Activated T-helper 1 cell treated with anti-CD3 and anti-CD28 coated beads, Interleukin-12 subunit alpha, Interleukin-12 subunit beta, Interleukin-2, Interleukin-4 antibody, amounts not matched to agents 30 ng/mL and 10 ng/mL and 1 ng/mL, durations not matched to agents 14 hours and 24 hours and 36 hours (primary cell): ENCODE measurements at regions not wholly inside any gene's neighbourhood (a gene's known extent, or its start where the extent isn't known, plus 50 kb on each side); places are given as distances from the start of the nearest gene placed in this dataset.
"Not testable (repeated sequence)": the region's sequence is repeated elsewhere in the genome, so short reads cannot be mapped to it uniquely, and the experiment has no call there.

Experiments used
- DNase-seq: peaks from one replicate; pipeline ENCODE4 v3.0.0; 2021; ENCODE audit warnings: low spot score
- H3K27ac Mint-ChIP-seq: one replicate; pipeline ENCODE4 v1.8.0; 2021; ENCODE audit warnings: mild to moderate bottlenecking, mixed read lengths
- H3K27me3 Mint-ChIP-seq: one replicate; pipeline ENCODE4 v1.8.0; 2022; ENCODE audit warnings: mild to moderate bottlenecking, moderate library complexity, mixed read lengths; ENCODE audit not compliant: insufficient read depth
- H3K36me3 Mint-ChIP-seq: one replicate; pipeline ENCODE4 v1.8.0; 2021; ENCODE audit warnings: low read depth, mixed read lengths
- H3K4me1 Mint-ChIP-seq: one replicate; pipeline ENCODE4 v1.8.0; 2021; ENCODE audit warnings: low read depth, mixed read lengths
- H3K4me3 Mint-ChIP-seq: one replicate; pipeline ENCODE4 v1.8.0; 2021; ENCODE audit warnings: mild to moderate bottlenecking, moderate library complexity, mixed read lengths
- H3K9me3 Mint-ChIP-seq: one replicate; pipeline ENCODE4 v1.8.0; 2021; ENCODE audit warnings: mixed read lengths
- intact Hi-C: fragments of 100-400 bp; cut with micrococcal nuclease; formaldehyde crosslinking; loops from one replicate; pipeline ENCODE4 v1.15.1; 2024

- intact Hi-C loops: no loop called here
- no peak overlapping the region for H3K27ac Mint-ChIP-seq
- no peak overlapping the region for H3K4me3 Mint-ChIP-seq
- H3K9me3 Mint-ChIP-seq: peaks cover 9% of the 10 kb centered on the region
- no peaks in the 10 kb centered on the region for H3K36me3 Mint-ChIP-seq
- no peaks in the 10 kb centered on the region for H3K4me1 Mint-ChIP-seq
- DNase-seq: no peak
- no peaks in the 10 kb centered on the region for H3K27me3 Mint-ChIP-seq
These were observed 326.5 kb downstream of the BCL11A start for GRCh38 chr2:60226943-60227342.

GRCh38 chr2:60226191-60226590 is 327.3 kb downstream of the BCL11A start:
- no peaks in the 10 kb centered on the region for H3K4me1 Mint-ChIP-seq
- no peak overlapping the region for H3K27ac Mint-ChIP-seq
- H3K9me3 Mint-ChIP-seq: peaks cover 4% of the 10 kb centered on the region
- H3K4me3 Mint-ChIP-seq: no peak overlapping the region
- no peaks in the 10 kb centered on the region for H3K27me3 Mint-ChIP-seq
- no peaks in the 10 kb centered on the region for H3K36me3 Mint-ChIP-seq
- intact Hi-C loops: no loop called here
- no peak for DNase-seq

GRCh38 chr2:60223859-60224258 is 329.6 kb downstream of the BCL11A start:
- H3K9me3 Mint-ChIP-seq: no peaks in the 10 kb centered on the region
- no peak overlapping the region for H3K27ac Mint-ChIP-seq
- H3K4me1 Mint-ChIP-seq: no peaks in the 10 kb centered on the region
- no peaks in the 10 kb centered on the region for H3K27me3 Mint-ChIP-seq
- no peaks in the 10 kb centered on the region for H3K36me3 Mint-ChIP-seq
- H3K4me3 Mint-ChIP-seq: no peak overlapping the region
- intact Hi-C loops: no loop called here
- DNase-seq: no peak

- Mint-ChIP-seq H3K36me3 (no peaks in the 10 kb centered on the region), H3K4me1 (no peaks in the 10 kb centered on the region), H3K27ac (no peak overlapping the region), H3K27me3 (no peaks in the 10 kb centered on the region), H3K9me3 (no peaks in the 10 kb centered on the region), H3K4me3 (no peak overlapping the region)
- intact Hi-C loops: no loop called here
- DNase-seq: no peak
These were observed 332.4 kb downstream of the BCL11A start for GRCh38 chr2:60221098-60221497.

GRCh38 chr2:60219536-60219935 is 333.9 kb downstream of the BCL11A start:
- H3K27ac Mint-ChIP-seq: no peak overlapping the region
- no peaks in the 10 kb centered on the region for H3K27me3 Mint-ChIP-seq
- DNase-seq: no peak
- no peak overlapping the region for H3K4me3 Mint-ChIP-seq
- intact Hi-C loops: no loop called here
- H3K4me1 Mint-ChIP-seq: no peaks in the 10 kb centered on the region
- no peaks in the 10 kb centered on the region for H3K9me3 Mint-ChIP-seq
- no peaks in the 10 kb centered on the region for H3K36me3 Mint-ChIP-seq

- H3K36me3 Mint-ChIP-seq: no peaks in the 10 kb centered on the region
These were observed 336.9 kb downstream of the BCL11A start for GRCh38 chr2:60216452-60216995.

GRCh38 chr2:60215386-60215901 is 338.0 kb downstream of the BCL11A start:
- intact Hi-C loops: no loop called here

More at GRCh38 chr2:60216452-60216995, 336.9 kb downstream of the BCL11A start:
- no peak for DNase-seq
- H3K9me3 Mint-ChIP-seq: no peaks in the 10 kb centered on the region
- H3K27ac Mint-ChIP-seq: no peak overlapping the region
- intact Hi-C loops: no loop called here
- no peaks in the 10 kb centered on the region for H3K27me3 Mint-ChIP-seq
- no peaks in the 10 kb centered on the region for H3K4me1 Mint-ChIP-seq
- no peak overlapping the region for H3K4me3 Mint-ChIP-seq

GRCh38 chr2:60214626-60214875 is 338.9 kb downstream of the BCL11A start:
- H3K9me3 Mint-ChIP-seq: no peaks in the 10 kb centered on the region
- intact Hi-C loops: no loop called here

More at GRCh38 chr2:60215386-60215901, 338.0 kb downstream of the BCL11A start:
- H3K27ac Mint-ChIP-seq: no peak overlapping the region
- no peaks in the 10 kb centered on the region for H3K36me3 Mint-ChIP-seq
- DNase-seq: no peak
- no peaks in the 10 kb centered on the region for H3K9me3 Mint-ChIP-seq
- no peak overlapping the region for H3K4me3 Mint-ChIP-seq
- no peaks in the 10 kb centered on the region for H3K27me3 Mint-ChIP-seq
- no peaks in the 10 kb centered on the region for H3K4me1 Mint-ChIP-seq

GRCh38 chr2:60213865-60214625 is 339.4 kb downstream of the BCL11A start:
- intact Hi-C loops: no loop called here
- Mint-ChIP-seq H3K4me3 (no peak overlapping the region), H3K36me3 (no peaks in the 10 kb centered on the region), H3K4me1 (no peaks in the 10 kb centered on the region), H3K27ac (no peak overlapping the region), H3K9me3 (no peaks in the 10 kb centered on the region), H3K27me3 (no peaks in the 10 kb centered on the region)
- no peak for DNase-seq

More at GRCh38 chr2:60214626-60214875, 338.9 kb downstream of the BCL11A start:
- no peak for DNase-seq
- no peaks in the 10 kb centered on the region for H3K27me3 Mint-ChIP-seq
- no peak overlapping the region for H3K27ac Mint-ChIP-seq
- no peaks in the 10 kb centered on the region for H3K36me3 Mint-ChIP-seq
- no peaks in the 10 kb centered on the region for H3K4me1 Mint-ChIP-seq
- H3K4me3 Mint-ChIP-seq: no peak overlapping the region

GRCh38 chr2:60212181-60212945 is 341.1 kb downstream of the BCL11A start:
- no peak overlapping the region for H3K27ac Mint-ChIP-seq
- no peak overlapping the region for H3K4me3 Mint-ChIP-seq
- intact Hi-C loops: no loop called here
- H3K9me3 Mint-ChIP-seq: no peaks in the 10 kb centered on the region
- no peaks in the 10 kb centered on the region for H3K4me1 Mint-ChIP-seq
- no peaks in the 10 kb centered on the region for H3K27me3 Mint-ChIP-seq
- no peaks in the 10 kb centered on the region for H3K36me3 Mint-ChIP-seq
- DNase-seq: no peak

GRCh38 chr2:60189006-60189405 is 364.4 kb downstream of the BCL11A start:
- DNase-seq, H3K4me1 Mint-ChIP-seq, H3K27ac Mint-ChIP-seq, H3K4me3 Mint-ChIP-seq, intact Hi-C loops, H3K27me3 Mint-ChIP-seq, H3K36me3 Mint-ChIP-seq: not testable (repeated sequence)
- peaks cover 16% of the 10 kb centered on the region for H3K9me3 Mint-ChIP-seq

- intact Hi-C loops: no loop called here
- no peak for DNase-seq
- Mint-ChIP-seq H3K4me3 (no peak overlapping the region), H3K27me3 (no peaks in the 10 kb centered on the region), H3K9me3 (no peaks in the 10 kb centered on the region), H3K4me1 (no peaks in the 10 kb centered on the region), H3K36me3 (no peaks in the 10 kb centered on the region), H3K27ac (no peak overlapping the region)
These were observed 378.2 kb downstream of the BCL11A start for GRCh38 chr2:60175290-60175689.

- H3K4me1 Mint-ChIP-seq: no peaks in the 10 kb centered on the region
- no peak overlapping the region for H3K4me3 Mint-ChIP-seq
- no peaks in the 10 kb centered on the region for H3K27me3 Mint-ChIP-seq
- no peak overlapping the region for H3K27ac Mint-ChIP-seq
- intact Hi-C loops: no loop called here
- H3K9me3 Mint-ChIP-seq: no peaks in the 10 kb centered on the region
- DNase-seq: no peak
- no peaks in the 10 kb centered on the region for H3K36me3 Mint-ChIP-seq
These were observed 379.3 kb downstream of the BCL11A start for GRCh38 chr2:60174146-60174545.
